ENCODE measurements at regions not wholly inside any gene's neighbourhood (a gene's known extent, or its start where the extent isn't known, plus 50 kb on each side); places are given as distances from the start of the nearest gene placed in this dataset.

DNA sequence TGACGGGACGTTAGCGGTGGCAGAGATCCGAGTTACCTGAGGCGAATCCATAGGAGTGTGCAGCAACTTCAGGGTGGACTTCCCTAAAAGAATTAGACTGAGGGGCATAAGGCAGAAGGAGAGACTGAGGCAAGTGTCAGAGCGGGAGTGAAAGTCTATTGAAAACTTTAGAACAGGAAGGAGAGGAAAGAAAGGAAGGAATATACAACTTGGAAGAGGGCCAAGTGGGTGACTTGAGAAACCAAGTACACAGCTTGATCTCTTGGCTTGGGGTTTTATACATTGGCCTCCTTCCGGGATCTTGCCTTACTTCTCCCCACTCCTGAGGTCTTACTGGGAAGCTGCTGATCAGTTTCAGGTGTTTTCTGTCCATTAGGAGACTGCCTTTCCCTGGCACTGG is 84.9 kb downstream of the SNX18 start:
- TF ChIP-seq POLR2A (IDR thresholded peaks at IDR 0.05; ENCODE audit: low read depth, low read length), result no peak
- no peak for DNase-seq (ENCODE audit: insufficient read length, low spot score)
- FAIRE-seq, result no peak

- no peak for DNase-seq (ENCODE audit: insufficient read length, low spot score)
- no peak for FAIRE-seq
- no peak for TF ChIP-seq POLR2A (IDR thresholded peaks at IDR 0.05; ENCODE audit: low read depth, low read length)
Observed at GRCh38 chr5:54601411-54602230, 84.1 kb downstream of the SNX18 start.
